ENCODE measurements at regions not wholly inside any gene's neighbourhood (a gene's known extent, or its start where the extent isn't known, plus 50 kb on each side); places are given as distances from the start of the nearest gene placed in this dataset.

DNA sequence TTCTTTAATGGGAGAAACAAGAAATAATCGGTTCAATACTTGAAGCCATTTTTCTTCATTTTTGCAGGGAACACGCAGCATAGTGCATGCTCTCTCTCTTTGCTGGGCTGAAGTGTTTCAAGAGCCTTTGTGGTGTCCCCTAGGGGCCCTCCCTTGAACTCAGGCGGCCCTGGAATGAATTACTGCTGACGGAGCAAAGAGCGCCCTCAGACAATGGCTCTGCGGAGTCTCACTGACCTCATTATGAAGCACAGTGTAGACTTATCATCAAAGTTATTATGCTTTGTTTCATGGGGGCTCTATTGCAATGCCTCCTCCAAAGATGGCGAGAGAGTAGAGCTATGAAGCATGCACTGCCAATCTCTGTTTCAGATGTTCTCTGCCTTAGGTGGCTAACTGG is 64.8 kb upstream of the ADCY2 start:
- no peak for DNase-seq (ENCODE audit: extremely low read depth, low read depth)
- no peak for TF ChIP-seq CTCF (IDR thresholded peaks at IDR 0.05; ENCODE audit: low read depth, low read length)
